Gastrocnemius medialis (tissue), 4 donors: ENCODE measurements at regions not wholly inside any gene's neighbourhood (a gene's known extent, or its start where the extent isn't known, plus 50 kb on each side); places are given as distances from the start of the nearest gene placed in this dataset.

Experiments used
- ATAC-seq, 2 donors: fragments of 150-250 bp; one replicate each; pipeline ENCODE4 v1.9.1; 2016
- DNase-seq, 2 donors: peaks; one replicate each; pipeline ENCODE4 v3.0.0-alpha.2; 2019
- H3K27ac ChIP-seq, 4 donors: fragments of 200-600 bp; sonication (generic); 1 replicate in 1 of 4; 2 replicates in 3 of 4; pipeline ENCODE4 v1.5.1; 2016 to 2018; ENCODE audit warnings: mild to moderate bottlenecking in 2 of 4, moderate library complexity in 1 of 4
- H3K27me3 ChIP-seq, 3 donors: fragments of 200-600 bp; sonication (generic) in 2 of 3; 1 replicate in 1 of 3; 2 replicates in 2 of 3; pipeline versions ENCODE4 v1.5.1 to v1.6.0; 2016 to 2019; ENCODE audit warnings: mild to moderate bottlenecking in 1 of 3, moderate library complexity in 1 of 3
- H3K36me3 ChIP-seq, 2 donors: fragments of 200-600 bp; sonication (generic) in 1 of 2; one replicate each; pipeline ENCODE4 v1.5.1; 2017 to 2018
- H3K4me1 ChIP-seq, 2 donors: fragments of 200-600 bp; sonication (generic) in 1 of 2; one replicate each; pipeline ENCODE4 v1.5.1; 2016 to 2017; ENCODE audit warnings: mild to moderate bottlenecking in 2 of 2
- H3K4me3 ChIP-seq, 4 donors: fragments of 200-600 bp; sonication (generic) in 3 of 4; 1 replicate in 1 of 4; 2 replicates in 3 of 4; pipeline ENCODE4 v1.5.1; 2016 to 2019; ENCODE audit warnings: mild to moderate bottlenecking in 2 of 4
- H3K9me3 ChIP-seq, 3 donors: fragments of 200-600 bp; sonication (generic) in 2 of 3; 1 replicate in 1 of 3; 2 replicates in 2 of 3; pipeline ENCODE4 v1.5.1; 2016 to 2019
- CTCF ChIP-seq, 5 experiments: fragments of 450-650 bp in 3 of 5; fragments of 200-600 bp in 2 of 5; sonication (generic) in 2 of 5; IDR thresholded peaks in 4 of 5; conservative IDR thresholded peaks in 1 of 5; 1 replicate in 4 of 5; 2 replicates in 1 of 5; pipeline ENCODE4 v1.5.1; 2016 to 2019; ENCODE audit warnings: antibody characterized with exemption in 5 of 5, mild to moderate bottlenecking in 3 of 5, moderate library complexity in 3 of 5
- POLR2A ChIP-seq, 2 donors: fragments of 450-650 bp; IDR thresholded peaks; one replicate each; pipeline ENCODE4 v1.6.1; 2017; ENCODE audit warnings: antibody characterized with exemption in 2 of 2, mild to moderate bottlenecking in 2 of 2, moderate library complexity in 2 of 2
- in situ Hi-C, 4 donors: fragments of 200-750 bp; cut with MboI; loops; one replicate each; pipeline versions ENCODE4 v1.15.0 to v1.8.0; 2017; ENCODE audit warnings: low sequenced_read_pairs in 4 of 4
- intact Hi-C: fragments of 100-400 bp; cut with DNase I; formaldehyde crosslinking; loops from one replicate; pipeline ENCODE4 v1.15.1; 2023; ENCODE audit warnings: low total_unique reads

GRCh38 chr1:17886838-17887441, 131.8 kb downstream of the ACTL8 start:
- Histone ChIP-seq H3K27me3 (peaks cover 13 to 31% (median 15%) of the 10 kb centered on the region in 3 donors), H3K4me1 (no peaks in the 10 kb centered on the region), H3K27ac (no peak overlapping the region), H3K36me3 (no peaks in the 10 kb centered on the region), H3K4me3 (no peak overlapping the region), H3K9me3 (no peaks in the 10 kb centered on the region)
- DNase-seq = no peak
- in situ Hi-C loops = no loop called here
- TF ChIP-seq CTCF (IDR thresholded peaks at IDR 0.05 in 4 of 5, conservative IDR thresholded peaks at IDR 0.05 in 1 of 5) (no peak), POLR2A (IDR thresholded peaks at IDR 0.05) (no peak)
- ATAC-seq = no peak
- intact Hi-C loops = no loop called here

GRCh38 chr1:17887661-17888371, 132.7 kb downstream of the ACTL8 start:
- H3K27me3 ChIP-seq = peaks cover 13 to 31% (median 15%) of the 10 kb centered on the region in 3 donors
- in situ Hi-C loops (no loop called here), intact Hi-C loops (no loop called here)
- H3K9me3 ChIP-seq = no peaks in the 10 kb centered on the region
- TF ChIP-seq CTCF (IDR thresholded peaks at IDR 0.05 in 4 of 5, conservative IDR thresholded peaks at IDR 0.05 in 1 of 5) (no peak), POLR2A (IDR thresholded peaks at IDR 0.05) (no peak)
- ATAC-seq (no peak), DNase-seq (no peak)
- H3K4me3 ChIP-seq = no peak overlapping the region
- H3K4me1 ChIP-seq = no peaks in the 10 kb centered on the region
- H3K27ac ChIP-seq = no peak overlapping the region
- H3K36me3 ChIP-seq = no peaks in the 10 kb centered on the region

GRCh38 chr1:17890056-17890814, 135.1 kb downstream of the ACTL8 start:
- H3K4me3 ChIP-seq = no peak overlapping the region
- H3K27ac ChIP-seq = no peak overlapping the region
- no peaks in the 10 kb centered on the region for H3K36me3 ChIP-seq
- DNase-seq = no peak
- H3K4me1 ChIP-seq = no peaks in the 10 kb centered on the region
- intact Hi-C loops = no loop called here
- H3K9me3 ChIP-seq = no peaks in the 10 kb centered on the region
- H3K27me3 ChIP-seq = peaks cover 15 to 26% (median 16%) of the 10 kb centered on the region in 3 donors
- no peak for TF ChIP-seq CTCF (IDR thresholded peaks at IDR 0.05 in 4 of 5, conservative IDR thresholded peaks at IDR 0.05 in 1 of 5)
- TF ChIP-seq POLR2A (IDR thresholded peaks at IDR 0.05) = no peak
- no peak for ATAC-seq
- in situ Hi-C loops = no loop called here

GRCh38 chr1:17890815-17891191, 135.7 kb downstream of the ACTL8 start:
- TF ChIP-seq POLR2A (IDR thresholded peaks at IDR 0.05) (no peak), CTCF (IDR thresholded peaks at IDR 0.05 in 4 of 5, conservative IDR thresholded peaks at IDR 0.05 in 1 of 5) (no peak)
- intact Hi-C loops = no loop called here
- no peak for ATAC-seq
- H3K27ac ChIP-seq = no peak overlapping the region
- no peak for DNase-seq
- H3K9me3 ChIP-seq = no peaks in the 10 kb centered on the region
- in situ Hi-C loops = no loop called here
- no peaks in the 10 kb centered on the region for H3K4me1 ChIP-seq
- no peaks in the 10 kb centered on the region for H3K36me3 ChIP-seq
- peaks cover 15 to 26% (median 16%) of the 10 kb centered on the region in 3 donors for H3K27me3 ChIP-seq
- no peak overlapping the region for H3K4me3 ChIP-seq
